MM.1S (cell line): ENCODE measurements at regions not wholly inside any gene's neighbourhood (a gene's known extent, or its start where the extent isn't known, plus 50 kb on each side); places are given as distances from the start of the nearest gene placed in this dataset.

Experiments
- EZH2 ChIP-seq: fragments of 300-600 bp; sonication (generic); optimal IDR thresholded peaks from 2 replicates; pipeline ENCODE3; 2017; ENCODE audit warnings: low read depth, mild to moderate bottlenecking, antibody characterized with exemption, low read length, mixed read lengths
- EZH2phosphoT487 ChIP-seq: fragments of 300-600 bp; sonication (generic); IDR thresholded peaks from 2 replicates; pipeline ENCODE4 v1.6.1; 2018; ENCODE audit warnings: antibody characterized with exemption, low read length
- TF ChIP-seq, protein P1 (sequence below): fragments of 300-600 bp; sonication (generic); IDR thresholded peaks from 2 replicates; pipeline ENCODE4 v1.5.1; 2016; ENCODE audit warnings: antibody characterized with exemption, low read length, mixed read lengths

DNA sequence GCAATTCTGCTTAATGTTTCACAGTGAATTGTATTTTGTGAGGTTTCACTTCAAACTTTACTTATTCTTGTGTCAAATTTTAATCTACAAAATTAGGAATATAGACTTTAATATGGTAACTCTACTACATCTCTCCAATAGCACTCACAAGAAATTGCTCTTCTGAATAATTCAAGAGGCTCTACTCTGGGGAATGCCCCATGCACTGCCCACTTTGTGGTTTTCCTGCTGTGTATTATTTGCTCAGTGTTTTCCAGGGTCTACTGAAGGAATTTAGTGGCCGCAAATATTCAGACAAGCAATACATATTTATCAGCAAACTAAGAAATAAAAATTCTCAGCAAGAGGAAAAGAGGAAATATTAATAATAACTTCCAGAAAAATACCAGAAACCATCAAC, 611.4 kb downstream of the TNS3 start:
- TF ChIP-seq, protein P1, sequence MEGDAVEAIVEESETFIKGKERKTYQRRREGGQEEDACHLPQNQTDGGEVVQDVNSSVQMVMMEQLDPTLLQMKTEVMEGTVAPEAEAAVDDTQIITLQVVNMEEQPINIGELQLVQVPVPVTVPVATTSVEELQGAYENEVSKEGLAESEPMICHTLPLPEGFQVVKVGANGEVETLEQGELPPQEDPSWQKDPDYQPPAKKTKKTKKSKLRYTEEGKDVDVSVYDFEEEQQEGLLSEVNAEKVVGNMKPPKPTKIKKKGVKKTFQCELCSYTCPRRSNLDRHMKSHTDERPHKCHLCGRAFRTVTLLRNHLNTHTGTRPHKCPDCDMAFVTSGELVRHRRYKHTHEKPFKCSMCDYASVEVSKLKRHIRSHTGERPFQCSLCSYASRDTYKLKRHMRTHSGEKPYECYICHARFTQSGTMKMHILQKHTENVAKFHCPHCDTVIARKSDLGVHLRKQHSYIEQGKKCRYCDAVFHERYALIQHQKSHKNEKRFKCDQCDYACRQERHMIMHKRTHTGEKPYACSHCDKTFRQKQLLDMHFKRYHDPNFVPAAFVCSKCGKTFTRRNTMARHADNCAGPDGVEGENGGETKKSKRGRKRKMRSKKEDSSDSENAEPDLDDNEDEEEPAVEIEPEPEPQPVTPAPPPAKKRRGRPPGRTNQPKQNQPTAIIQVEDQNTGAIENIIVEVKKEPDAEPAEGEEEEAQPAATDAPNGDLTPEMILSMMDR: no peak
- TF ChIP-seq EZH2 (no peak), EZH2phosphoT487 (no peak)
